ENCODE measurements at regions not wholly inside any gene's neighbourhood (a gene's known extent, or its start where the extent isn't known, plus 50 kb on each side); places are given as distances from the start of the nearest gene placed in this dataset.
"Not testable (repeated sequence)": the region's sequence is repeated elsewhere in the genome, so short reads cannot be mapped to it uniquely, and the experiment has no call there.

GRCh38 chr9:113675475-113675941 is 200.6 kb upstream of the ZNF618 start:
- no peak for DNase-seq (ENCODE audit: low read depth)
- H3K4me3 ChIP-seq (ENCODE audit: low read depth, low read length) = no peak overlapping the region
- TF ChIP-seq CTCF (IDR thresholded peaks at IDR 0.05; ENCODE audit: low read depth, low read length, missing control alignments) = no peak

GRCh38 chr9:113677057-113677456 is 199.1 kb upstream of the ZNF618 start:
- TF ChIP-seq CTCF (IDR thresholded peaks at IDR 0.05; ENCODE audit: low read depth, low read length, missing control alignments) = no peak
- no peak overlapping the region for H3K4me3 ChIP-seq (ENCODE audit: low read depth, low read length)
- no peak for DNase-seq (ENCODE audit: low read depth)

- H3K4me3 ChIP-seq (ENCODE audit: low read depth, low read length) = no peak overlapping the region
- no peak for TF ChIP-seq CTCF (IDR thresholded peaks at IDR 0.05; ENCODE audit: low read depth, low read length, missing control alignments)
- no peak for DNase-seq (ENCODE audit: low read depth)
These were observed 198.5 kb upstream of the ZNF618 start for GRCh38 chr9:113677569-113677968.

GRCh38 chr9:113678119-113678858 is 197.8 kb upstream of the ZNF618 start:
- no peak for TF ChIP-seq CTCF (IDR thresholded peaks at IDR 0.05; ENCODE audit: low read depth, low read length, missing control alignments)
- DNase-seq (ENCODE audit: low read depth) = no peak
- H3K4me3 ChIP-seq (ENCODE audit: low read depth, low read length) = no peak overlapping the region

GRCh38 chr9:113678859-113679256 is 197.3 kb upstream of the ZNF618 start:
- TF ChIP-seq CTCF (IDR thresholded peaks at IDR 0.05; ENCODE audit: low read depth, low read length, missing control alignments) = no peak

GRCh38 chr9:113682297-113682771 is 193.8 kb upstream of the ZNF618 start:
- DNase-seq (ENCODE audit: low read depth) = peak; percentile 26
- H3K4me3 ChIP-seq (ENCODE audit: low read depth, low read length) = no peak overlapping the region
- TF ChIP-seq CTCF (IDR thresholded peaks at IDR 0.05; ENCODE audit: low read depth, low read length, missing control alignments) = peak; percentile 98

More at GRCh38 chr9:113678859-113679256, 197.3 kb upstream of the ZNF618 start:
- no peak for DNase-seq (ENCODE audit: low read depth)
- no peak overlapping the region for H3K4me3 ChIP-seq (ENCODE audit: low read depth, low read length)

GRCh38 chr9:113685636-113686035 is 190.5 kb upstream of the ZNF618 start:
- H3K4me3 ChIP-seq (ENCODE audit: low read depth, low read length); DNase-seq (ENCODE audit: low read depth): not testable (repeated sequence)
